ENCODE measurements at regions not wholly inside any gene's neighbourhood (a gene's known extent, or its start where the extent isn't known, plus 50 kb on each side); places are given as distances from the start of the nearest gene placed in this dataset.

DNA sequence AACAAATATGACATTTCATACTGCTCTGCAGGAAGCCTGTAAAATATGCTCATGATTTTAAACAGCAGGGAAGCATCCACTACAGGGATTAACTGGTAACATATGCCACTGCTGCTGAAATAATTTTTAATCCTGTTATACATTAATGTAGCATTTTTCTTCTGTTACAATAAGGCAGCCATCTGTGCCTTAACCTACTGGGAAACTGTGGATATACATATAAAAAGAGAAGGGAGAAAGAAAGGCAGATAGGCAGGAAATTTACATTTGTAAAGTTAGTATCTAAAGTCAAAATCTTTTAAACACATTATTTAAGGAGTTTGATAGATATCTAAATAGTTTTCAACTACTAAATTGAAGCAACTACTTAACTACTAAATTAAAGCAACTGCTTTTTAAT lies 514.6 kb upstream of the KLHL4 start:
- TF ChIP-seq CTCF (IDR thresholded peaks at IDR 0.05) (no peak), POLR2AphosphoS5 (IDR thresholded peaks at IDR 0.05; ENCODE audit: low read depth, low read length) (no peak)

All from Panc1 (cell line).